Caco-2 (cell line): ENCODE measurements at regions not wholly inside any gene's neighbourhood (a gene's known extent, or its start where the extent isn't known, plus 50 kb on each side); places are given as distances from the start of the nearest gene placed in this dataset.

Experiments
- BruUV-seq: library from RNA; stranded (reverse); fragments of 400-500 nt; replicated peaks from 2 replicates; lab custom pipeline; 2021; lab: Mats Ljungman, UMichigan
- CTCF ChIA-PET: fragments of 300-600 bp; sonication (Branson Sonifier 250); formaldehyde crosslinking; loops from one replicate; lab custom pipeline; 2022; ENCODE audit warnings: antibody characterized with exemption; lab: Charles Lee
- POLR2A ChIA-PET: fragments of 300-600 bp; sonication (Branson Sonifier 250); formaldehyde crosslinking; loops from one replicate; lab custom pipeline; 2022; ENCODE audit warnings: antibody characterized with exemption; lab: Charles Lee
- DNase-seq, 2 experiments: peaks; one replicate each; pipeline versions ENCODE4 v3.0.0 to v3.0.0-alpha.2; 2020 to 2022
- H3K27me3 ChIP-seq: replicated peaks from 2 replicates; pipeline ENCODE4 v1.6.0; 2011; ENCODE audit warnings: low read length; ENCODE audit not compliant: control insufficient read depth, insufficient read depth
- H3K36me3 ChIP-seq: 2 replicates; pipeline ENCODE4 v1.5.1; 2011; ENCODE audit warnings: low read length; ENCODE audit not compliant: control insufficient read depth, insufficient read depth
- H3K4me1 ChIP-seq: fragments of 250-450 bp; sonication (Bioruptor Pico); 2 replicates; pipeline ENCODE4 v1.5.1; 2020; ENCODE audit warnings: mild to moderate bottlenecking
- H3K4me3 ChIP-seq: 2 replicates; pipeline ENCODE4 v1.5.1; 2011; ENCODE audit warnings: low read depth, mild to moderate bottlenecking, control low read depth, low read length
- H3K9me3 ChIP-seq: fragments of 250-450 bp; sonication (Bioruptor Pico); 2 replicates; pipeline ENCODE4 v1.5.1; 2020; ENCODE audit warnings: mild to moderate bottlenecking, moderate library complexity
- H3K27ac Mint-ChIP-seq: one replicate; pipeline ENCODE4 v1.8.0; 2022; ENCODE audit warnings: mixed read lengths; ENCODE audit not compliant: unreplicated experiment
- H3K27me3 Mint-ChIP-seq: one replicate; pipeline ENCODE4 v1.8.0; 2022; ENCODE audit warnings: mixed read lengths; ENCODE audit not compliant: insufficient read depth, unreplicated experiment
- H3K36me3 Mint-ChIP-seq: one replicate; pipeline ENCODE4 v1.8.0; 2022; ENCODE audit warnings: mild to moderate bottlenecking, mixed read lengths; ENCODE audit not compliant: insufficient read depth, unreplicated experiment
- H3K4me1 Mint-ChIP-seq: one replicate; pipeline ENCODE4 v1.8.0; 2022; ENCODE audit warnings: low read depth, mixed read lengths; ENCODE audit not compliant: unreplicated experiment
- H3K4me3 Mint-ChIP-seq: one replicate; pipeline ENCODE4 v1.8.0; 2022; ENCODE audit warnings: mild to moderate bottlenecking, moderate library complexity, mixed read lengths; ENCODE audit not compliant: unreplicated experiment
- H3K9me3 Mint-ChIP-seq: one replicate; pipeline ENCODE4 v1.8.0; 2022; ENCODE audit warnings: mixed read lengths; ENCODE audit not compliant: unreplicated experiment
- CTCF ChIP-seq, 2 experiments: fragments of 200-600 bp in 1 of 2; IDR thresholded peaks; 1 replicate in 1 of 2; 2 replicates in 1 of 2; pipeline versions ENCODE4 v1.5.1 to v1.8.0; 2011 to 2022; ENCODE audit warnings: antibody characterized with exemption in 1 of 2, control low read depth in 1 of 2, inconsistent platforms in 1 of 2, low read depth in 1 of 2, low read length in 1 of 2, mild to moderate bottlenecking in 1 of 2, moderate library complexity in 1 of 2; ENCODE audit not compliant: insufficient read depth in 1 of 2, severe bottlenecking in 1 of 2, unreplicated experiment in 1 of 2
- intact Hi-C: fragments of 100-400 bp; cut with micrococcal nuclease; formaldehyde crosslinking; loops from one replicate; pipeline ENCODE4 v1.10.0; 2022; ENCODE audit not compliant: unreplicated experiment

GRCh38 chr19:5290336-5291262 lies 50.0 kb downstream of the PTPRS start:
- Histone ChIP-seq H3K4me3 (no peak overlapping the region), H3K27me3 (no peaks in the 10 kb centered on the region), H3K4me1 (no peaks in the 10 kb centered on the region), H3K9me3 (no peaks in the 10 kb centered on the region), H3K36me3 (no peaks in the 10 kb centered on the region)
- intact Hi-C loops = no loop called here
- H3K27me3 Mint-ChIP-seq = no peaks in the 10 kb centered on the region
- no peaks in the 10 kb centered on the region for H3K36me3 Mint-ChIP-seq
- no peak for TF ChIP-seq CTCF (IDR thresholded peaks at IDR 0.05; ENCODE audit: insufficient read depth in 1 of 2, low read depth in 1 of 2, low read length in 1 of 2, severe bottlenecking in 1 of 2, unreplicated experiment in 1 of 2)
- no peak for DNase-seq
- no peak overlapping the region for H3K27ac Mint-ChIP-seq
- H3K9me3 Mint-ChIP-seq = no peaks in the 10 kb centered on the region
- no peak overlapping the region for H3K4me3 Mint-ChIP-seq
- no TSS peak for BruUV-seq
- ChIA-PET POLR2A (no interaction called here), CTCF (no interaction called here)
- H3K4me1 Mint-ChIP-seq = no peaks in the 10 kb centered on the region

GRCh38 chr19:5289060-5289990 lies 51.3 kb downstream of the PTPRS start:
- POLR2A ChIA-PET = no interaction called here

More at GRCh38 chr19:5289060-5289990, 51.3 kb downstream of the PTPRS start:
- H3K4me3 Mint-ChIP-seq = no peak overlapping the region
- intact Hi-C loops = no loop called here
- no peaks in the 10 kb centered on the region for H3K36me3 ChIP-seq
- BruUV-seq = no TSS peak
- no peaks in the 10 kb centered on the region for H3K4me1 ChIP-seq
- no peak overlapping the region for H3K4me3 ChIP-seq
- H3K27me3 ChIP-seq = no peaks in the 10 kb centered on the region
- no peaks in the 10 kb centered on the region for H3K4me1 Mint-ChIP-seq
- H3K9me3 Mint-ChIP-seq = no peaks in the 10 kb centered on the region
- no peaks in the 10 kb centered on the region for H3K27me3 Mint-ChIP-seq
- DNase-seq = no peak
- no peak overlapping the region for H3K27ac Mint-ChIP-seq
- CTCF ChIA-PET = no interaction called here
- no peaks in the 10 kb centered on the region for H3K9me3 ChIP-seq
- H3K36me3 Mint-ChIP-seq = no peaks in the 10 kb centered on the region
- no peak for TF ChIP-seq CTCF (IDR thresholded peaks at IDR 0.05; ENCODE audit: insufficient read depth in 1 of 2, low read depth in 1 of 2, low read length in 1 of 2, severe bottlenecking in 1 of 2, unreplicated experiment in 1 of 2)
